Mucosa of descending colon (tissue), 3 donors: ENCODE measurements at regions not wholly inside any gene's neighbourhood (a gene's known extent, or its start where the extent isn't known, plus 50 kb on each side); places are given as distances from the start of the nearest gene placed in this dataset.
"Not testable (repeated sequence)": the region's sequence is repeated elsewhere in the genome, so short reads cannot be mapped to it uniquely, and the experiment has no call there.

ENCODE experiments used
- ATAC-seq: fragments of 200-7000 bp; cut with Tn5 transposase; one replicate; pipeline ENCODE4 v1.9.1; 2020; ENCODE audit warnings: mild to moderate bottlenecking, moderate library complexity
- DNase-seq, 3 donors: peaks; one replicate each; pipeline ENCODE4 v3.0.0-alpha.2; 2020
- H3K36me3 ChIP-seq: fragments of 200-600 bp; one replicate; pipeline ENCODE4 v1.8.0; 2021; ENCODE audit warnings: low read depth, mild to moderate bottlenecking
- H3K4me1 ChIP-seq: fragments of 200-600 bp; one replicate; pipeline ENCODE4 v1.8.0; 2021; ENCODE audit warnings: low read depth, mild to moderate bottlenecking
- H3K4me3 ChIP-seq: fragments of 200-600 bp; one replicate; pipeline ENCODE4 v1.8.0; 2021; ENCODE audit warnings: mild to moderate bottlenecking
- H3K9me3 ChIP-seq: fragments of 200-600 bp; one replicate; pipeline ENCODE4 v1.8.0; 2021; ENCODE audit warnings: mild to moderate bottlenecking
- CTCF ChIP-seq: fragments of 200-600 bp; IDR thresholded peaks from one replicate; pipeline ENCODE4 v1.8.0; 2022; ENCODE audit warnings: antibody characterized with exemption, mild to moderate bottlenecking
- intact Hi-C, 2 donors: fragments of 100-400 bp; cut with DNase I in 1 of 2; cut with micrococcal nuclease in 1 of 2; formaldehyde crosslinking; loops; one replicate each; pipeline versions ENCODE4 v1.11.0 to v1.11.1; 2022; cut with DNase I, micrococcal nuclease
- donor health status: DM: no; HTN: no; CAD: no; lungs with moderate emphysema.
- donor health status: DM: no; HTN: no; CAD: no.
- donor health status: DM: no; HTN: yes; CAD: no.

GRCh38 chr4:26241179-26241578 is 79.6 kb upstream of the RBPJ start:
- ATAC-seq (no peak), DNase-seq (no peak)
- no peak for TF ChIP-seq CTCF
- Histone ChIP-seq H3K36me3 (no peaks in the 10 kb centered on the region), H3K4me3 (no peak overlapping the region), H3K4me1 (peaks cover 14% of the 10 kb centered on the region), H3K9me3 (no peaks in the 10 kb centered on the region)
- intact Hi-C loops = loop anchor here in 1 of 2 donors (10.0 kb wide), 1 partner anchor 74 kb away; no protein-coding TSS in a partner anchor

- intact Hi-C loops = loop anchor here in 1 of 2 donors (10.0 kb wide), 1 partner anchor 72 kb away; no protein-coding TSS in a partner anchor
- no peaks in the 10 kb centered on the region for H3K9me3 ChIP-seq
- no peak for DNase-seq
- no peaks in the 10 kb centered on the region for H3K36me3 ChIP-seq
- H3K4me1 ChIP-seq = peaks cover 14% of the 10 kb centered on the region
- TF ChIP-seq CTCF = no peak
- no peak for ATAC-seq
- no peak overlapping the region for H3K4me3 ChIP-seq
Observed at GRCh38 chr4:26242451-26242850, 78.4 kb upstream of the RBPJ start.

GRCh38 chr4:26244138-26244537 is 76.7 kb upstream of the RBPJ start:
- H3K4me1 ChIP-seq, H3K36me3 ChIP-seq, H3K4me3 ChIP-seq, DNase-seq, ATAC-seq, H3K9me3 ChIP-seq: not testable (repeated sequence)
- intact Hi-C loops = loop anchor here in 1 of 2 donors (10.0 kb wide), 1 partner anchor 71 kb away; no protein-coding TSS in a partner anchor

GRCh38 chr4:26248647-26249046 is 72.2 kb upstream of the RBPJ start:
- TF ChIP-seq CTCF = no peak
- peak in 1 of 3 donors; percentile 63 for DNase-seq
- intact Hi-C loops = loop anchor here in 1 of 2 donors (10.0 kb wide), 1 partner anchor 66 kb away; no protein-coding TSS in a partner anchor
- H3K4me3 ChIP-seq = no peak overlapping the region
- H3K9me3 ChIP-seq = no peaks in the 10 kb centered on the region
- ATAC-seq = no peak
- H3K36me3 ChIP-seq = no peaks in the 10 kb centered on the region
- no peaks in the 10 kb centered on the region for H3K4me1 ChIP-seq

- no peaks in the 10 kb centered on the region for H3K9me3 ChIP-seq
- H3K4me3 ChIP-seq = no peak overlapping the region
- H3K4me1 ChIP-seq = peaks cover 3% of the 10 kb centered on the region
- ATAC-seq (no peak), DNase-seq (no peak)
- intact Hi-C loops = no loop called here
- no peak for TF ChIP-seq CTCF
- H3K36me3 ChIP-seq = no peaks in the 10 kb centered on the region
Observed at GRCh38 chr4:26252349-26253025, 68.3 kb upstream of the RBPJ start.

GRCh38 chr4:26253968-26254367 is 66.8 kb upstream of the RBPJ start:
- ATAC-seq = no peak
- H3K9me3 ChIP-seq = no peaks in the 10 kb centered on the region
- intact Hi-C loops = no loop called here
- peaks cover 3% of the 10 kb centered on the region for H3K4me1 ChIP-seq
- H3K36me3 ChIP-seq = no peaks in the 10 kb centered on the region
- DNase-seq = no peak
- no peak overlapping the region for H3K4me3 ChIP-seq
- TF ChIP-seq CTCF = no peak
